Spinal cord (tissue), 9 donors: ENCODE measurements at regions not wholly inside any gene's neighbourhood (a gene's known extent, or its start where the extent isn't known, plus 50 kb on each side); places are given as distances from the start of the nearest gene placed in this dataset.

Experiments
- DNase-seq, 6 donors: peaks; one replicate each; pipeline versions ENCODE4 v3.0.0 to v3.0.0-alpha.2; 2013 to 2015; ENCODE audit warnings: low spot score in 6 of 6, low read depth in 4 of 6
- H3K27ac ChIP-seq: one replicate; pipeline ENCODE4 v1.5.1; 2013; ENCODE audit warnings: low read depth, low read length, control low read depth
- H3K27me3 ChIP-seq: one replicate; pipeline ENCODE4 v1.6.1; 2013; ENCODE audit warnings: low read length; ENCODE audit not compliant: control insufficient read depth, insufficient read depth
- H3K36me3 ChIP-seq: one replicate; pipeline ENCODE4 v1.6.1; 2013; ENCODE audit warnings: low read length; ENCODE audit not compliant: control insufficient read depth, insufficient read depth
- H3K4me1 ChIP-seq: one replicate; pipeline ENCODE4 v1.6.1; 2013; ENCODE audit warnings: low read length; ENCODE audit not compliant: control insufficient read depth, insufficient read depth
- H3K4me3 ChIP-seq: one replicate; pipeline ENCODE4 v1.5.1; 2013; ENCODE audit warnings: low read depth, low read length, control low read depth
- H3K9me3 ChIP-seq: one replicate; pipeline ENCODE4 v1.6.1; 2013; ENCODE audit warnings: low read length; ENCODE audit not compliant: control insufficient read depth, insufficient read depth
- WGBS: methylation state at CpG from one replicate; pipeline ENCODE4 v1.1.5; 2013; ENCODE audit warnings: missing lambda C conversion rate; ENCODE audit not compliant: insufficient coverage; 5-methylcytosine and 5-hydroxymethylcytosine counted together
- donor health status: healthy.

DNA sequence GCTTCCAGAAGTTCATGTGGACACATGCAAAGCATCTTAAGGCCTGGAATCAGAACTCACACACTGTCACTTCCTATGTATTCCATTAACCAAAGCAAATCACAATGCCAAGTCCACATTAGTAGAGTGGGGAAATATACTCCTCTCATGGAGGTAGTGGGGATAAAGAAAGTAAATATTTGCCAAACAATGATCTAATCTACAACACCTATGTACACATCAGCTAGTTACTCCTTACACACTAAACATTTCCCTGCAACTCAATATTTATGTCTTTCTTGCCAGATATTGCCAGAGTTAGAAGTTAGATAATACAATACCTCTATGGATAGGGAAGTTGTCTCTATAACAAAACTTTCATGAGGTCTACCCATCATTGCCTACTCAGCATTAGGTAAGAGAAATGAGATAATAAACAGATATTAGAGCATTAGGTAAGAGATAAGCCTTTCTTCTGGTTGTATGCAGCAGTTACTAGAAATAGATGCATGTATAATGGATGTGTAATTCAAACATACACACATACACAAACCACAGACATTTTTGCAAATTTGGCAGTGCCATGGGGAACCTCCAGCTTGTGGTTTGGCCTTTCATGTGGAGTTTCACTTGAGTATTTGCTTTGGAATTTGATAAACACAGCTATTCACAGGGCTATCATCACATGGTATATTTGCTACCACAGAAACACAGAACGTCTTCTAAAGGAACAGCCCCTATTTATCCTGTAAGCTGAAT, 196.5 kb downstream of the TLE1 start:
- no peaks in the 10 kb centered on the region for H3K9me3 ChIP-seq
- no CpG with 5 or more reads among the region's 1 CpG for WGBS

DNA sequence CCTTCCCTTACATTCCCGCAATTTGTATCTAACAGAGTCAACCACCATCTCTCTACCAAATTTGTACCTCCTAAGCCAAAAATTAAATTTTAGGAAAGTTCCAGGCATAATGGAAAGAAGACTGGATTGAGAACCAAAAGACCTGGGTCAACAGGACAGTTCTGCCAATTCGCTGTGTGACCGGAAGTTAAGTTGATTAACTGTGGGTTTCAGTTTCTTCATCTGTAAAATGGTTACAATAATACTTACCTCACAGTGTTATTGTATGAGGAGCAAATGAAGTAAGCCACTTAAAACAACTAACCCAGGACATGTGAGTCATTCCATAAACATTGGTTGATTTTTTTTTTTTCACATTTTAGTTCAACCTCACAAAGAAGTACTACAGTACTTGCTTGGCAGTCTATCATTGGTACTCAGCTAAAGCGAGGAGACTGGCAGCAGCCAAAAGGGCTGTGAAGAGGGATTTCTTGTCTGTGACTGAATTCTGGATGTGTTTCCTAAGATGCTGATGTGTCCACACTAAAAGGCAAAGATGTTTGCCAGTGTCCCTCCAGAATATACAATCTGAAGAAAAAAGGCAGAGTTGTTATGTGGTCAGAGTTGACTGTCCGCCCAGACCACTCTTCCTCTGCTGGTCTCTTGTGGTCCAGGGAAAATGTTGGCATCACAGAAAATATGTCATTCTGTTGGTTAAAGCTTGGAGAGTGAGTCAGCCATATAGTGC, 198.6 kb downstream of the TLE1 start:
- DNase-seq, result no peak
- H3K27me3 ChIP-seq, result no peaks in the 10 kb centered on the region
- H3K36me3 ChIP-seq, result no peaks in the 10 kb centered on the region
- H3K27ac ChIP-seq, result no peak overlapping the region
- H3K4me1 ChIP-seq, result no peaks in the 10 kb centered on the region
- WGBS, result no CpG with 5 or more reads among the region's 5 CpGs
- H3K4me3 ChIP-seq, result no peak overlapping the region
- H3K9me3 ChIP-seq, result no peaks in the 10 kb centered on the region

More for the DNA sequence above, 196.5 kb downstream of the TLE1 start:
- Histone ChIP-seq H3K27ac (no peak overlapping the region), H3K36me3 (no peaks in the 10 kb centered on the region), H3K4me1 (no peaks in the 10 kb centered on the region), H3K4me3 (no peak overlapping the region), H3K27me3 (no peaks in the 10 kb centered on the region)
- DNase-seq, result no peak

DNA sequence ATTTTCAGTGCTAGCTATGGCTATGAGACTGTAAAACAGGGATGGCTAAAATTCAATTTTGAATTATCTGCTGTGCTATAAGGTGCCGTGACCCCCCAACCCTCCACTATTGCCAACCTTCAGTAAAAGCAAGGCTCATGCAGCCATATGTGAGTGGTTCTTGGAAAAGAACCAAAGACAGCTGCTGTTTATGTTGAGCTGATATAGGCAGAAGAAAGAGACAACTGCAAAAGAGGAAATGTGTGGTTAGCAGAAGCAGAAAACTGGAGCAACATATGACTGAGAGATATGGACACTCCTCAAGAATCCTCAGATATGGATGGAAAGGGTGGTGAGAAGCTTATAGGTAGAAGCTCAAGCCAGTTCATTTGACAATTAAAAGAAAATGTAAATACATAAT, 200.3 kb downstream of the TLE1 start:
- H3K4me3 ChIP-seq, result no peak overlapping the region
- H3K27ac ChIP-seq, result no peak overlapping the region
- peak in 1 of 6 donors; percentile 34 for DNase-seq

DNA sequence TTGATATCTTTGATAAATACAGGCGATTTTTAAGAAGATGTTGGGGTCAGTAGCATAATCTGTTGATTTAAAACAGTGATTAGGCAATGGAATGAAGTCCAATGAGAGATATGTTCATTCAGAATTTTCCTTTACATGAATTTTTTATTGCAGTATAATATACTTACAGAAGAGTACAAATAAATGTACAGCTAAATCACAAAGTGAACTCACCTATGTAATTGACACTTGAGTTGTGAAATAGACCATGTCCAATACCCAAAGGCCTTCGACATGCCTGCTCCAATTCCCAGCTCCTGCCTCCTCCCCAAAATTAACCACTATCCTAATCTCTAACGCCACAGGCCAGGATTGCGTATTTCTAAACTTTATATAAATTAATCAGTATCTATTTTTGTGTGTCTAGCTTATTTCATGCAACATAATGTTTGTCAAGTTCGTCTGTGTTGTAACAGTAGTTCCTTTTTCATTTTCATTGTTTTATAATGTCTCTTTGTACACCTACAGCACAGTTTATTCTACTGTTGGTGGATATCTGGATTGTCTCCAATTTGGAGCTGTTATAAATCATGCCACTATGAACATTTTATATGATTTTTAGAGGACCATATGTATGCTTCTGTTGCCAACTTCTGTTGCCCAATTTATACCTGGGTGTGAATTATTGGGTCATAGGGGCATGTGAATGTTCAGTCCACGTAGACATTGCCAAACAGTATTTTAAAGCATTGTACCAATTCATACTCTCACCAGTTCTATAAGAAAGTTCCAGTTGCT, 208.3 kb downstream of the TLE1 start:
- no peak overlapping the region for H3K27ac ChIP-seq
- no peaks in the 10 kb centered on the region for H3K36me3 ChIP-seq
- H3K27me3 ChIP-seq, result no peaks in the 10 kb centered on the region
- H3K4me1 ChIP-seq, result no peaks in the 10 kb centered on the region
- DNase-seq, result no peak
- WGBS, result no CpG with 5 or more reads among the region's 6 CpGs
- no peak overlapping the region for H3K4me3 ChIP-seq
- no peaks in the 10 kb centered on the region for H3K9me3 ChIP-seq

More for the DNA sequence above, 200.3 kb downstream of the TLE1 start:
- Histone ChIP-seq H3K27me3 (no peaks in the 10 kb centered on the region), H3K36me3 (no peaks in the 10 kb centered on the region), H3K4me1 (no peaks in the 10 kb centered on the region), H3K9me3 (no peaks in the 10 kb centered on the region)
- no CpG with 5 or more reads among the region's 1 CpG for WGBS

DNA sequence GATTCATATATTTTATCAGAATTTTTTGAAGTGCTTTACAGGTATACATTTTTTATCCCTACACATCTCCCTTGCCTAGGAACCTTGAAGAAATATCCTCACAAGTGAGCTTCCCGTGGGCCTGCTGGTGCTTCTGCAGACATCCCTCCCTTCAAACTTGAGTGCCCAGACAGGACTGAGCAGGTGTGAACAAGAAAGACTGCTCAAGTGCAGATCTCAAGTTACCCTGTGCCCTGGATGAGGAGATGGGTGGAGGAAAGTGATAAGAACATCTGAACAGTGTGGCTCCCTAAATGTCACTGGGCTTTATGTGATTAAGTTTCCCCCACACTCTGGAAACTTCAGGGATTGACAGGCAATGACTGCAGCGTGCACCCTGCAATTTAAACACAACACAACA, 209.8 kb downstream of the TLE1 start:
- Histone ChIP-seq H3K27ac (no peak overlapping the region), H3K36me3 (no peaks in the 10 kb centered on the region), H3K4me3 (no peak overlapping the region), H3K4me1 (no peaks in the 10 kb centered on the region), H3K9me3 (no peaks in the 10 kb centered on the region), H3K27me3 (no peaks in the 10 kb centered on the region)
- WGBS, result 73% methylated on average over 2 of the region's 2 CpGs
- no peak for DNase-seq

DNA sequence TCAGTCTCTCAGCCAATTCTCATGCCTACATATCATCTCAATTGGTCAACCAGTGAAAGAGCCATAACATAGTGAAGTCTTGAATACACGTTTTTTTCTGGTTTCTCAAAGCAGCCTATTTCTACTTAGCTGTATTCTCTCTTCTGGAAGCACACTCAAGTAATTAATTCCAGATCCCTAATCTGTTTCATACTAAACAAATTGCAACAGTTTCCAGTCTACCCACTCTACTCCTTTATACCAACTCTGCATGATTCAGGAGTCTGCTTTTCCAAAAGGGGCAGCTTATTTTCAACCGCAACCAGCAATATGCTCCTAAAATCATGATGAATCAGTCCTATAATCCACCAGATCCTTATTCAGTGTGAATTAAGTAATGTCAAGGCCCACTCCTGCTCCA, 211.7 kb downstream of the TLE1 start:
- DNase-seq, result no peak
- Histone ChIP-seq H3K9me3 (no peaks in the 10 kb centered on the region), H3K36me3 (no peaks in the 10 kb centered on the region), H3K27ac (no peak overlapping the region), H3K4me3 (no peak overlapping the region), H3K27me3 (no peaks in the 10 kb centered on the region), H3K4me1 (no peaks in the 10 kb centered on the region)
- 50% methylated on average over 1 of the region's 2 CpGs for WGBS

DNA sequence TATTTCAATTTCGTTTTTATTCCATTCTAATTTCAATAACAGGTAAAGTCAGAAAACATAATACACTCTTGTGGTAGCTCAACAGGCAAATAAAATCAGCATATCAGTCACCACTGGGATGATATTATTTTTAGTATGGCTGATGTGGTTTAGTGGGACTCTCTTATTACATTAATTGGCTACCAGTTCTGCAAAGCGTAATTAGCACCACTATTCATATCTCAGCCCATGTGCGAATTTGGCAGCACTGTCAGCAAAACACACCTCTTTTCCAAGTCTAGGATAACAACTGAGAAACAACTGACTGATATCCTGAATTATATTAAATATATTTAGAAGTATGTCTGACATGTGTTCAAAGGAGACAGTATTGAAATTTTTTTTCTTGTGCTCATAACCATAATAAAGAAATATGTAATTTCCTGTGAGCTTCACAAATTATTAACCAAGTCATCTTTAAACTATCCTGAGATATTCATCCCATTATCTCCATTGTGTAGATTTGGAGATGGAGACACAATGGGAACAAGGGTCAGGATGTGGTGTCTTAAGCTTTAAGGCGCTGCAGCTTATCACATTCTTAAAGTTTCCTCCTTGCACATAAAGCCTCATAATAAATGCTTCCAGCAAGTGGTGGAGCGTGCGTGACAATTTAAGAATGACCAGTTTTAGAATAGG, 212.4 kb downstream of the TLE1 start:
- no peaks in the 10 kb centered on the region for H3K9me3 ChIP-seq
- H3K27ac ChIP-seq, result no peak overlapping the region
- H3K27me3 ChIP-seq, result no peaks in the 10 kb centered on the region
- no peaks in the 10 kb centered on the region for H3K36me3 ChIP-seq
- no peak overlapping the region for H3K4me3 ChIP-seq
- WGBS, result no CpG with 5 or more reads among the region's 6 CpGs
- no peaks in the 10 kb centered on the region for H3K4me1 ChIP-seq
- DNase-seq, result peak in 3 of 6 donors; percentile 7 to 45 (median 9)

DNA sequence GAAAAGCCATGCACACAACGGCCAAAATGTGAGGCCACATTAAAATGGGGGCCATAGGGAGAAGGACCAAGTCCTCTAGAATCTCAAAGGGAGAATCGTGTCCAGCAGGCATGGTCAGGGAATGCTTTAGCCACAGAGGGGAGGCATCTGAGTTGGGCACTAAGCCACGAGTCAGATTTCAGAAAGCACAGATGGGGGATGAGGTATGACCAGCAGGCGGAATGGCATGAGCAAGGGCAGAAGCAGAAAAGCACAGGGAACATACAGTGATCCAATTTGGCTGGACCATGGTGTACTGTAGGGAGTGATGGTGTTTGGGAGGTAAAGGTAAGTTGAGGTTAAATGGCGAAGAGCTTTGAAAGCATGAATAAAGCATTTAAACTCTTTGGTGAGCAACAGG, 214.6 kb downstream of the TLE1 start:
- H3K27ac ChIP-seq, result no peak overlapping the region
- H3K4me3 ChIP-seq, result no peak overlapping the region
- no peaks in the 10 kb centered on the region for H3K9me3 ChIP-seq
- H3K36me3 ChIP-seq, result no peaks in the 10 kb centered on the region
- no peaks in the 10 kb centered on the region for H3K4me1 ChIP-seq
- no peaks in the 10 kb centered on the region for H3K27me3 ChIP-seq
- DNase-seq, result no peak
- 92% methylated on average over 5 of the region's 5 CpGs for WGBS

DNA sequence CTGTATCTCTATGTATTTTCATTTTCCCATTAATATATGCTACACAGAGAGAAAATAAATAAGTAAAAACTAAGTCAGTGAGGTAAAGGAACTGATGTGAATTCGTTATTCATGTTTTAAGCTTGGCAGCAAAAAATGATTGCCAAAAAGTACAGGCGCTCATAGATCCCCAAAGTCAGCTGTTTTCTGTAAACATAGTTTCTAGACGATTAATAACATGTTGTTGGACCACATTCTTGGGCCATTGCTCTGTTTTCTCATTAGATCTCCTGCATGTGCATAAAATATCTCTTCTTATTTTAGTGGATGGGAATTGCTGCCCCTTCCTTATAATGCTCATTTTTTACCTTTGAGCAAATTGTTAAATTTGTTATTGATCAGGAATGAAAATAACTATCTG, 215.2 kb downstream of the TLE1 start:
- H3K4me1 ChIP-seq, result no peaks in the 10 kb centered on the region
- H3K27ac ChIP-seq, result no peak overlapping the region
- no peaks in the 10 kb centered on the region for H3K36me3 ChIP-seq
- no peaks in the 10 kb centered on the region for H3K27me3 ChIP-seq
- no CpG with 5 or more reads among the region's 3 CpGs for WGBS
- no peak for DNase-seq
- no peaks in the 10 kb centered on the region for H3K9me3 ChIP-seq
- no peak overlapping the region for H3K4me3 ChIP-seq
